ENCODE measurements at regions not wholly inside any gene's neighbourhood (a gene's known extent, or its start where the extent isn't known, plus 50 kb on each side); places are given as distances from the start of the nearest gene placed in this dataset.

GRCh38 chr6:81570681-81571080 is 181.8 kb downstream of the TENT5A start:
- POLR2A ChIA-PET, result no interaction called here
- no peak for DNase-seq (ENCODE audit: low read depth)
- TF ChIP-seq, protein P1, sequence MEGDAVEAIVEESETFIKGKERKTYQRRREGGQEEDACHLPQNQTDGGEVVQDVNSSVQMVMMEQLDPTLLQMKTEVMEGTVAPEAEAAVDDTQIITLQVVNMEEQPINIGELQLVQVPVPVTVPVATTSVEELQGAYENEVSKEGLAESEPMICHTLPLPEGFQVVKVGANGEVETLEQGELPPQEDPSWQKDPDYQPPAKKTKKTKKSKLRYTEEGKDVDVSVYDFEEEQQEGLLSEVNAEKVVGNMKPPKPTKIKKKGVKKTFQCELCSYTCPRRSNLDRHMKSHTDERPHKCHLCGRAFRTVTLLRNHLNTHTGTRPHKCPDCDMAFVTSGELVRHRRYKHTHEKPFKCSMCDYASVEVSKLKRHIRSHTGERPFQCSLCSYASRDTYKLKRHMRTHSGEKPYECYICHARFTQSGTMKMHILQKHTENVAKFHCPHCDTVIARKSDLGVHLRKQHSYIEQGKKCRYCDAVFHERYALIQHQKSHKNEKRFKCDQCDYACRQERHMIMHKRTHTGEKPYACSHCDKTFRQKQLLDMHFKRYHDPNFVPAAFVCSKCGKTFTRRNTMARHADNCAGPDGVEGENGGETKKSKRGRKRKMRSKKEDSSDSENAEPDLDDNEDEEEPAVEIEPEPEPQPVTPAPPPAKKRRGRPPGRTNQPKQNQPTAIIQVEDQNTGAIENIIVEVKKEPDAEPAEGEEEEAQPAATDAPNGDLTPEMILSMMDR (IDR thresholded peaks at IDR 0.05; ENCODE audit: insufficient read depth, low read depth, low read length), result no peak
- no peak overlapping the region for H3K4me3 ChIP-seq (ENCODE audit: low read depth, low read length)
- H3K36me3 ChIP-seq (ENCODE audit: control insufficient read depth, insufficient read depth, low read length), result no peaks in the 10 kb centered on the region
- CTCF ChIA-PET, result no interaction called here
- H3K27me3 ChIP-seq (ENCODE audit: control insufficient read depth, insufficient read depth, low read length), result no peaks in the 10 kb centered on the region

DNA sequence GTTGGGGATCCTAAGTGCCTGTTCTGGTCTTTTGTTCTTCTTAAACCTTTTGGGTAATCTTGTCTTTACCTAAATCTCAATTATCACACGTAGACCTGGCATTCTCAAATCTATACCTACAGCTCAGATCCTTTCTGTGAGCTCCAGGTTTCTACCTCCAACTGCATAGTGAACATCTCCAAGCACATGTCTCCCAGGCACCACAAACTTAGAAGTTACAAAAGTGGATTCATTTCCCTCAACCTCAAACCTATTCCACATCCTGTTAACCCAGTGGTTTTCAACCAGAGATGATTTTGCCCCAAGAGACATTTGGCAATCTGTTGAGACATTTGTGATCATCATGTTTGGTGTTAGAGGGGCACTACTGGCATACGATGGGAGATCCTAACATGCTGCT is 183.5 kb downstream of the TENT5A start:
- Histone ChIP-seq H3K4me3 (ENCODE audit: low read depth, low read length) (no peak overlapping the region), H3K27me3 (ENCODE audit: control insufficient read depth, insufficient read depth, low read length) (no peaks in the 10 kb centered on the region)
- CTCF ChIA-PET, result no interaction called here

GRCh38 chr6:81565071-81565470 is 187.4 kb downstream of the TENT5A start:
- no peaks in the 10 kb centered on the region for H3K27me3 ChIP-seq (ENCODE audit: control insufficient read depth, insufficient read depth, low read length)
- no peaks in the 10 kb centered on the region for H3K36me3 ChIP-seq (ENCODE audit: control insufficient read depth, insufficient read depth, low read length)
- TF ChIP-seq, protein P1 (IDR thresholded peaks at IDR 0.05; ENCODE audit: insufficient read depth, low read depth, low read length), result no peak
- ChIA-PET CTCF (no interaction called here), POLR2A (no interaction called here)
- no peak overlapping the region for H3K4me3 ChIP-seq (ENCODE audit: low read depth, low read length)
- DNase-seq (ENCODE audit: low read depth), result no peak

More for the DNA sequence above, 183.5 kb downstream of the TENT5A start:
- POLR2A ChIA-PET, result no interaction called here
- DNase-seq (ENCODE audit: low read depth), result no peak
- TF ChIP-seq, protein P1 (IDR thresholded peaks at IDR 0.05; ENCODE audit: insufficient read depth, low read depth, low read length), result no peak
- H3K36me3 ChIP-seq (ENCODE audit: control insufficient read depth, insufficient read depth, low read length), result no peaks in the 10 kb centered on the region

DNA sequence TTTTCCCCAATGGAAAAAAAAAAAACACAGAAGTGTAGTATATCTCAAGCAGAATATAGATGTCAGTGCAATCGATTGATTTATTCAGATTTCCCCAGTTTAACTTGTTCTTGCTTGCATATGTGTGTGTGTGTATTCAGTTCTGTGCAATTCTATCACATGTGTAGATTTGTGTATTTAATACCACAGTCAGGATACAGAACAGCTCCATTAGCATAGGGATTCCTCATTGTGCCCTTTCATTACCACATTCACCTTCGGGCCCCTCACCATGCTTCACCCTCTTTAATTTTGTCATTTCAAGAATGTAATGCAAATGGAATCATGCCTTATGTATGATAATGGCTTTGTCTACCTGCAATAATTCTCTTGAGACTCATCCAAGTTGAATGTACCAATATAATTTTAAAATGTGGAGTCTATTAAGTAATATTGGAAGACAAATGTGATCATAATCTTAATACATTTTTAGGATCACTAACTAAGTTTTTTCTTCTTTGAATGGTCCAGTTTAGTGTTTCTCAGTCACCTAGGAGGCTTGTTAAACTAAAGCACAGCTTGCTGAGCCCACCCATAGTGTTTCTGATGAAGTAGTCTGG is 187.9 kb downstream of the TENT5A start:
- CTCF ChIA-PET, result no interaction called here
- Histone ChIP-seq H3K27me3 (ENCODE audit: control insufficient read depth, insufficient read depth, low read length) (no peaks in the 10 kb centered on the region), H3K4me3 (ENCODE audit: low read depth, low read length) (no peak overlapping the region), H3K36me3 (ENCODE audit: control insufficient read depth, insufficient read depth, low read length) (no peaks in the 10 kb centered on the region)
- TF ChIP-seq, protein P1 (IDR thresholded peaks at IDR 0.05; ENCODE audit: insufficient read depth, low read depth, low read length), result no peak
- no peak for DNase-seq (ENCODE audit: low read depth)
- POLR2A ChIA-PET, result no interaction called here

DNA sequence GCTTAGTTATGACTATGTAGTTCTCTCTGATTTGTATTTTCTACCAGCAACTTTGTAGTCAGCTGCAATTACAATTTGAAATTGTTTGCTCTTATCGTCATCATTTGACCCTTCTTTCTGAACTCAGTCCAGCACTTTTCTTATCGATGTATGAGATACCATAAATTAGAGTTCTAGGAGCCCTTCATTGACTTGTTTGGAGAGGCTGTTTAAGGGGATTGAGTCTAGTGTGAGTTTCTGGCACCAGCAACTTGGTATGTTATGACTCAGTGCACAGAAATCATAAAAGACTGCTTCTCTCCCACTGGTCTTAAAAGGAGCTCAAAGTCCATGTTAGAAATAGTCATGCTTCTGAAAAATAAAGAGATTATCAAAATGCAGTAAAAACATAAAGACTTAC is 190.3 kb downstream of the TENT5A start:
- H3K4me3 ChIP-seq (ENCODE audit: low read depth, low read length), result no peak overlapping the region
- CTCF ChIA-PET, result interaction anchor here (0.8 kb wide), 1 partner anchor 19 kb away, joined by 3 read pairs; no protein-coding TSS in a partner anchor
- H3K27me3 ChIP-seq (ENCODE audit: control insufficient read depth, insufficient read depth, low read length), result no peaks in the 10 kb centered on the region
- DNase-seq (ENCODE audit: low read depth), result peak; percentile 46
- POLR2A ChIA-PET, result interaction anchor here (0.5 to 0.6 kb wide), 2 partner anchors 52 to 329 kb away, joined by 8 to 28 read pairs; no protein-coding TSS in a partner anchor
- H3K36me3 ChIP-seq (ENCODE audit: control insufficient read depth, insufficient read depth, low read length), result no peaks in the 10 kb centered on the region
- TF ChIP-seq, protein P1 (IDR thresholded peaks at IDR 0.05; ENCODE audit: insufficient read depth, low read depth, low read length), result no peak
